ENCODE measurements at regions not wholly inside any gene's neighbourhood (a gene's known extent, or its start where the extent isn't known, plus 50 kb on each side); places are given as distances from the start of the nearest gene placed in this dataset.

GRCh38 chr3:104168386-104168785 lies 1198.3 kb upstream of the ALCAM start:
- Histone ChIP-seq H4K8ac (replicated peaks; ENCODE audit: insufficient read length, low read depth, low read length) (no peak overlapping the region), H3K9ac (ENCODE audit: extremely low read depth, insufficient read length, low read length) (no peak overlapping the region), H3K4ac (ENCODE audit: low read depth, low read length) (no peak overlapping the region), H3K4me1 (ENCODE audit: insufficient read depth, low read length) (no peaks in the 10 kb centered on the region), H4K5ac (ENCODE audit: insufficient read length, low read depth, low read length) (no peak overlapping the region), H2BK12ac (ENCODE audit: insufficient read length, low read depth, low read length) (no peak overlapping the region), H3K56ac (ENCODE audit: insufficient read length, low read depth, low read length) (no peak overlapping the region), H2BK20ac (ENCODE audit: low read depth, low read length, poor library complexity, severe bottlenecking) (no peak overlapping the region), H2AK5ac (ENCODE audit: insufficient read length, low read length) (no peak overlapping the region), H3K79me1 (ENCODE audit: insufficient read depth, low read depth, low read length, poor library complexity, severe bottlenecking) (no peaks in the 10 kb centered on the region), H3K18ac (ENCODE audit: insufficient read length, low read depth, low read length) (no peak overlapping the region), H3K14ac (ENCODE audit: insufficient read depth, low read length) (no peak overlapping the region), H3K4me2 (ENCODE audit: insufficient read depth, insufficient read length, low read length) (no peak overlapping the region), H3K23ac (ENCODE audit: insufficient read length, low read depth, low read length) (no peak overlapping the region), H2BK15ac (ENCODE audit: low read depth, low read length) (no peak overlapping the region), H2BK120ac (ENCODE audit: low read depth, low read length, poor library complexity, severe bottlenecking) (no peak overlapping the region), H3T11ph (ENCODE audit: low read length) (no peak overlapping the region), H3K23me2 (ENCODE audit: insufficient read length, low read depth, low read length, poor library complexity, severe bottlenecking) (no peaks in the 10 kb centered on the region), H3K9me3 (ENCODE audit: control insufficient read depth, low read depth, low read length) (peaks cover 16% of the 10 kb centered on the region), H3K27me3 (ENCODE audit: insufficient read depth, low read length) (no peaks in the 10 kb centered on the region), H3K79me2 (ENCODE audit: insufficient read depth, low read length) (no peaks in the 10 kb centered on the region), H2AFZ (ENCODE audit: low read length) (no peak overlapping the region), H4K20me1 (ENCODE audit: control insufficient read depth, insufficient read depth, insufficient read length) (no peaks in the 10 kb centered on the region), H2BK5ac (ENCODE audit: insufficient read length, low read length) (no peak overlapping the region), H4K91ac (ENCODE audit: insufficient read length, low read depth, low read length) (no peak overlapping the region), H3K27ac (ENCODE audit: insufficient read length, low read depth, low read length) (no peak overlapping the region)
- no CpG with 5 or more reads among the region's 3 CpGs for WGBS (ENCODE audit: extremely low coverage, insufficient read length, low lambda C conversion rate)
- DNase-seq, result no peak
- no peak for TF ChIP-seq CTCF (conservative IDR thresholded peaks at IDR 0.05)
- Mint-ChIP-seq H3K36me3 (ENCODE audit: insufficient read depth in 1 of 3, low read depth in 3 of 3) (peaks cover 19 to 26% (median 21%) of the 10 kb centered on the region in 3 experiments), H3K4me3 (no peak overlapping the region), H3K27me3 (ENCODE audit: low read depth) (no peaks in the 10 kb centered on the region), H3K27ac (no peak overlapping the region), H3K9me3 (peaks cover 25 to 31% of the 10 kb centered on the region in 2 experiments), H3K4me1 (no peaks in the 10 kb centered on the region)
